Common myeloid progenitor, CD34-positive (primary cell): ENCODE measurements at regions not wholly inside any gene's neighbourhood (a gene's known extent, or its start where the extent isn't known, plus 50 kb on each side); places are given as distances from the start of the nearest gene placed in this dataset.
"Not testable (repeated sequence)": the region's sequence is repeated elsewhere in the genome, so short reads cannot be mapped to it uniquely, and the experiment has no call there.

Experiments
- CTCF ChIA-PET: fragments of 350-600 bp; sonication (Branson Sonifier 250); formaldehyde crosslinking; loops from one replicate; lab custom pipeline; 2021; ENCODE audit warnings: antibody characterized with exemption; lab: Charles Lee
- POLR2A ChIA-PET: fragments of 350-600 bp; sonication (Branson Sonifier 250); formaldehyde crosslinking; loops from one replicate; lab custom pipeline; 2021; ENCODE audit warnings: antibody characterized with exemption; lab: Charles Lee
- DNase-seq, 3 donors: peaks; one replicate each; pipeline versions ENCODE4 v3.0.0 to v3.0.0-alpha.2; 2013
- H3K27ac ChIP-seq, 2 experiments: 1 replicate in 1 of 2; 2 replicates in 1 of 2; pipeline ENCODE4 v1.7.0; 2013; ENCODE audit warnings: inconsistent platforms in 2 of 2, low read length in 2 of 2, mild to moderate bottlenecking in 2 of 2, low read depth in 1 of 2, moderate library complexity in 1 of 2; ENCODE audit not compliant: severe bottlenecking in 2 of 2, insufficient read depth in 1 of 2, poor library complexity in 1 of 2
- H3K27me3 ChIP-seq, 5 experiments: replicated peaks in 2 of 5; 1 replicate in 3 of 5; 2 replicates in 2 of 5; pipeline versions ENCODE4 v1.6.1 to v1.7.0; 2013; ENCODE audit warnings: low read length in 4 of 5, mild to moderate bottlenecking in 2 of 5, moderate library complexity in 2 of 5, inconsistent platforms in 1 of 5; ENCODE audit not compliant: insufficient read depth in 5 of 5, control insufficient read depth in 4 of 5
- H3K36me3 ChIP-seq, 4 experiments: 1 replicate in 2 of 4; 2 replicates in 2 of 4; pipeline versions ENCODE4 v1.6.1 to v1.7.0; 2013; ENCODE audit warnings: low read length in 3 of 4, control low read depth in 1 of 4, mild to moderate bottlenecking in 1 of 4; ENCODE audit not compliant: control insufficient read depth in 4 of 4, insufficient read depth in 4 of 4
- H3K4me1 ChIP-seq, 4 experiments: 1 replicate in 3 of 4; 2 replicates in 1 of 4; pipeline versions ENCODE4 v1.6.1 to v1.7.1; 2013; ENCODE audit warnings: low read length in 3 of 4, mild to moderate bottlenecking in 3 of 4, control low read depth in 1 of 4, inconsistent platforms in 1 of 4, moderate library complexity in 1 of 4; ENCODE audit not compliant: control insufficient read depth in 4 of 4, insufficient read depth in 4 of 4; ENCODE audit errors: control extremely low read depth in 1 of 4
- H3K4me3 ChIP-seq, 7 experiments: 1 replicate in 4 of 7; 2 replicates in 3 of 7; pipeline versions ENCODE4 v1.5.1 to v1.7.0; 2013; ENCODE audit warnings: mild to moderate bottlenecking in 7 of 7, low read length in 6 of 7, moderate library complexity in 6 of 7, inconsistent platforms in 2 of 7, low read depth in 2 of 7, control low read depth in 1 of 7; ENCODE audit not compliant: insufficient read depth in 4 of 7, control insufficient read depth in 1 of 7; ENCODE audit errors: extremely low read depth in 1 of 7
- H3K9me3 ChIP-seq, 5 experiments: 1 replicate in 4 of 5; 2 replicates in 1 of 5; pipeline versions ENCODE4 v1.6.1 to v1.7.1; 2013; ENCODE audit warnings: low read length in 4 of 5, mild to moderate bottlenecking in 2 of 5, inconsistent platforms in 1 of 5, low read depth in 1 of 5, moderate library complexity in 1 of 5; ENCODE audit not compliant: control insufficient read depth in 4 of 5, insufficient read depth in 2 of 5; ENCODE audit errors: control extremely low read depth in 1 of 5
- WGBS: methylation state at CpG from one replicate; pipeline ENCODE4 v1.1.5; 2013; ENCODE audit not compliant: insufficient coverage; 5-methylcytosine and 5-hydroxymethylcytosine counted together

GRCh38 chr12:102673606-102674005 lies 193.2 kb upstream of the IGF1 start:
- DNase-seq: no peak
- Histone ChIP-seq H3K9me3 (peaks cover 0 to 13% (median 3%) of the 10 kb centered on the region in 5 experiments), H3K36me3 (no peaks in the 10 kb centered on the region), H3K4me1 (no peaks in the 10 kb centered on the region), H3K27ac (no peak overlapping the region), H3K27me3 (no peaks in the 10 kb centered on the region), H3K4me3 (no peak overlapping the region)
- POLR2A ChIA-PET: no interaction called here
- CTCF ChIA-PET: no interaction called here
- 100% methylated on average over 1 of the region's 1 CpG for WGBS

GRCh38 chr12:102672212-102672611 lies 191.8 kb upstream of the IGF1 start:
- CTCF ChIA-PET, H3K36me3 ChIP-seq, H3K27ac ChIP-seq, H3K27me3 ChIP-seq, DNase-seq, H3K4me1 ChIP-seq, H3K4me3 ChIP-seq, POLR2A ChIA-PET: not testable (repeated sequence)
- peaks cover 0 to 12% (median 3%) of the 10 kb centered on the region in 5 experiments for H3K9me3 ChIP-seq

- CTCF ChIA-PET: no interaction called here
- H3K27me3 ChIP-seq: peaks cover 0 to 3% (median 0%) of the 10 kb centered on the region in 5 experiments
These were observed 188.7 kb upstream of the IGF1 start for GRCh38 chr12:102669056-102669455.

GRCh38 chr12:102666176-102666575 lies 185.8 kb upstream of the IGF1 start:
- not testable (repeated sequence) for H3K36me3 ChIP-seq, H3K9me3 ChIP-seq, DNase-seq, H3K27me3 ChIP-seq, H3K4me1 ChIP-seq, H3K27ac ChIP-seq, H3K4me3 ChIP-seq
- ChIA-PET POLR2A (interaction anchor here (0.5 kb wide), 1 partner anchor 1104 kb away, joined by 3 read pairs; no protein-coding TSS in a partner anchor), CTCF (interaction anchor here (2.7 kb wide), 1 partner anchor 11 kb away, joined by 6 read pairs; no protein-coding TSS in a partner anchor)
- WGBS: 19% methylated on average over 3 of the region's 3 CpGs

More at GRCh38 chr12:102669056-102669455, 188.7 kb upstream of the IGF1 start:
- H3K4me3 ChIP-seq: no peak overlapping the region
- H3K36me3 ChIP-seq: no peaks in the 10 kb centered on the region
- POLR2A ChIA-PET: no interaction called here
- 100% methylated on average over 1 of the region's 1 CpG for WGBS
- H3K4me1 ChIP-seq: no peaks in the 10 kb centered on the region
- H3K27ac ChIP-seq: no peak overlapping the region
- DNase-seq: no peak
- peaks cover 0 to 9% (median 2%) of the 10 kb centered on the region in 5 experiments for H3K9me3 ChIP-seq

- H3K4me1 ChIP-seq: no peaks in the 10 kb centered on the region
- no peak for DNase-seq
- peaks cover 0 to 4% (median 2%) of the 10 kb centered on the region in 5 experiments for H3K9me3 ChIP-seq
- H3K27me3 ChIP-seq: no peaks in the 10 kb centered on the region
- ChIA-PET CTCF (no interaction called here), POLR2A (no interaction called here)
- 53% methylated on average over 2 of the region's 4 CpGs for WGBS
- no peaks in the 10 kb centered on the region for H3K36me3 ChIP-seq
- no peak overlapping the region for H3K4me3 ChIP-seq
- no peak overlapping the region for H3K27ac ChIP-seq
These were observed 179.0 kb upstream of the IGF1 start for GRCh38 chr12:102659200-102659911.

- Histone ChIP-seq H3K27ac (no peak overlapping the region), H3K27me3 (no peaks in the 10 kb centered on the region), H3K9me3 (peaks cover 0 to 4% (median 2%) of the 10 kb centered on the region in 5 experiments), H3K4me3 (no peak overlapping the region), H3K36me3 (no peaks in the 10 kb centered on the region), H3K4me1 (no peaks in the 10 kb centered on the region)
- ChIA-PET POLR2A (no interaction called here), CTCF (no interaction called here)
- DNase-seq: no peak
- no CpG with 5 or more reads among the region's 2 CpGs for WGBS
These were observed 173.0 kb upstream of the IGF1 start for GRCh38 chr12:102653406-102653805.

GRCh38 chr12:102652645-102653313 lies 172.4 kb upstream of the IGF1 start:
- ChIA-PET CTCF (interaction anchor here (1.0 kb wide), 1 partner anchor 10 kb away, joined by 3 read pairs; no protein-coding TSS in a partner anchor), POLR2A (no interaction called here)
- peaks cover 0 to 4% (median 2%) of the 10 kb centered on the region in 5 experiments for H3K9me3 ChIP-seq
- no peaks in the 10 kb centered on the region for H3K4me1 ChIP-seq
- no peak overlapping the region for H3K4me3 ChIP-seq
- no peak for DNase-seq
- WGBS: 90% methylated on average over 2 of the region's 4 CpGs
- no peaks in the 10 kb centered on the region for H3K36me3 ChIP-seq
- H3K27ac ChIP-seq: no peak overlapping the region
- no peaks in the 10 kb centered on the region for H3K27me3 ChIP-seq
